ENCODE measurements at regions not wholly inside any gene's neighbourhood (a gene's known extent, or its start where the extent isn't known, plus 50 kb on each side); places are given as distances from the start of the nearest gene placed in this dataset.

DNA sequence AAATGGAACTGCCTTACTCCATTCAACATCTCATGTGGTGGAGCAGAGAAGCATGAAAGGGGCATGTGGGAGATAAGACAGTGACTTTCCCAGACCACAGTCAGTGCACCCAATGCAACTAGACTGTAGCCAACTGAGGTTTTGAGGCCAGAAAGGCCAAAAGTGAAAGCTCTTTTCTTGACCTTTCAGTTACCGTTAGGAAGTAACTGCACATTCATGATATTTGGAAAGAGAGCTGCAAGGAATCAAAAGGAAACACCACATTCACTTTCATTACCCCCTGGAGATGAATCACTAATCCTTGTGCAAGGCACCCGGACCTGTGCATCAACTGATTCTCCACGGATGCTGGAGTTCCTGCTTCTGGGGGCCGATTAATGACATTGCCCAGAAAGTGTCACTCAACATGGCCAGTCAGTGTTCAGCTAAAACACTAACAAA is 72.9 kb upstream of the ELK3 start:
- TF ChIP-seq POLR2AphosphoS5 (IDR thresholded peaks at IDR 0.05; ENCODE audit: borderline replicate concordance, low read depth, low read length), result no peak
- no peak for TF ChIP-seq FOXP2 (optimal IDR thresholded peaks at IDR 0.05; ENCODE audit: control extremely low read depth, extremely low read length, insufficient read depth)

Measured in SK-N-MC (cell line).